OCI-LY3 (cell line): ENCODE measurements at regions not wholly inside any gene's neighbourhood (a gene's known extent, or its start where the extent isn't known, plus 50 kb on each side); places are given as distances from the start of the nearest gene placed in this dataset.
A peak's percentile ranks its signal among the peaks of the same experiment; 100 is the strongest.
"Not testable (repeated sequence)": the region's sequence is repeated elsewhere in the genome, so short reads cannot be mapped to it uniquely, and the experiment has no call there.

ENCODE experiments used
- H2AFZ ChIP-seq: fragments of 200-600, 300-600 bp; shearing (Covaris generic); 2 replicates; pipeline ENCODE4 v1.6.0; 2014; ENCODE audit warnings: antibody characterized with exemption, low read depth, low read length
- H3K27ac ChIP-seq: fragments of 200-600, 300-600 bp; sonication (generic); 2 replicates; pipeline ENCODE4 v1.5.1; 2014; ENCODE audit warnings: mild to moderate bottlenecking, low read length, moderate library complexity, mixed read lengths
- H3K27me3 ChIP-seq: fragments of 200-600, 300-600 bp; sonication (generic); 2 replicates; pipeline ENCODE4 v1.6.1; 2014; ENCODE audit warnings: low read depth, low read length, mixed read lengths
- H3K36me3 ChIP-seq: fragments of 200-600, 300-600 bp; sonication (generic); replicated peaks from 2 replicates; pipeline ENCODE3; 2014; ENCODE audit warnings: low read depth, low read length, mixed read lengths
- H3K4me1 ChIP-seq: fragments of 300-600, 200-600 bp; sonication (generic); 2 replicates; pipeline ENCODE4 v1.6.1; 2014; ENCODE audit warnings: low read length, mixed read lengths
- H3K4me2 ChIP-seq: fragments of 200-600, 300-600 bp; sonication (generic); 2 replicates; pipeline ENCODE4 v1.6.1; 2014; ENCODE audit warnings: low read length, mixed read lengths
- H3K4me3 ChIP-seq: fragments of 300-600, 200-600 bp; sonication (generic); 2 replicates; pipeline ENCODE4 v1.5.1; 2014; ENCODE audit warnings: antibody characterized with exemption, mild to moderate bottlenecking, low read length, moderate library complexity
- H3K79me2 ChIP-seq: fragments of 300-600, 200-600 bp; shearing (Covaris generic); 2 replicates; pipeline ENCODE4 v1.6.1; 2014; ENCODE audit warnings: mild to moderate bottlenecking, low read length, mixed read lengths
- H3K9ac ChIP-seq: fragments of 300-600, 200-600 bp; shearing (Covaris generic); 2 replicates; pipeline ENCODE4 v1.6.0; 2014; ENCODE audit warnings: mild to moderate bottlenecking, low read length, moderate library complexity
- H3K9me3 ChIP-seq: fragments of 200-600, 300-600 bp; shearing (Covaris generic); 2 replicates; pipeline ENCODE4 v1.6.1; 2014; ENCODE audit warnings: low read length, mixed read lengths; ENCODE audit not compliant: insufficient read depth
- H4K20me1 ChIP-seq: fragments of 200-600, 300-600 bp; sonication (generic); 2 replicates; pipeline ENCODE4 v1.6.1; 2016; ENCODE audit warnings: low read length, mixed read lengths; ENCODE audit not compliant: insufficient read depth
- CTCF ChIP-seq: fragments of 200-600, 300-600 bp; sonication (generic); IDR thresholded peaks from 2 replicates; pipeline ENCODE4 v1.5.1; 2014; ENCODE audit warnings: antibody characterized with exemption, low read length, low read depth
- EZH2phosphoT487 ChIP-seq: fragments of 200-600 bp; shearing (Covaris generic); IDR thresholded peaks from 2 replicates; pipeline ENCODE4 v1.6.1; 2018; ENCODE audit warnings: antibody characterized with exemption, mixed run types, low read depth

GRCh38 chr18:8989017-8989416, 113.5 kb upstream of the NDUFV2 start:
- Histone ChIP-seq H3K4me1 (peaks cover 60% of the 10 kb centered on the region), H2AFZ (peak overlapping the region; percentile 50), H3K4me3 (0 out of 2 replicates have a peak overlapping the region, but pooled peaks have one; percentile 11), H3K27ac (peak overlapping the region; percentile 52), H3K9me3 (no peaks in the 10 kb centered on the region), H3K9ac (peak overlapping the region; percentile 43), H3K36me3 (no peaks in the 10 kb centered on the region), H3K79me2 (no peaks in the 10 kb centered on the region), H4K20me1 (no peaks in the 10 kb centered on the region), H3K4me2 (peak overlapping the region; percentile 56), H3K27me3 (no peaks in the 10 kb centered on the region)
- TF ChIP-seq EZH2phosphoT487 (no peak), CTCF (no peak)

- H3K4me2 ChIP-seq = peak overlapping the region; percentile 56; the same call in 1 of the 2 replicates
- H3K4me3 ChIP-seq = no peak overlapping the region
- peak overlapping the region; percentile 43; the same call in 1 of the 2 replicates for H3K9ac ChIP-seq
- H3K4me1 ChIP-seq = peaks cover 62% of the 10 kb centered on the region
- H3K79me2 ChIP-seq = no peaks in the 10 kb centered on the region
- TF ChIP-seq EZH2phosphoT487 (no peak), CTCF (no peak)
- H3K27ac ChIP-seq = no peak overlapping the region
- no peak overlapping the region for H2AFZ ChIP-seq
- no peaks in the 10 kb centered on the region for H4K20me1 ChIP-seq
- H3K27me3 ChIP-seq = no peaks in the 10 kb centered on the region
- H3K36me3 ChIP-seq = no peaks in the 10 kb centered on the region
- H3K9me3 ChIP-seq = no peaks in the 10 kb centered on the region
Observed at GRCh38 chr18:8989855-8990254, 112.6 kb upstream of the NDUFV2 start.

GRCh38 chr18:8990276-8991031, 112.0 kb upstream of the NDUFV2 start:
- Histone ChIP-seq H3K4me3 (no peak overlapping the region), H4K20me1 (no peaks in the 10 kb centered on the region), H2AFZ (no peak overlapping the region), H3K27ac (no peak overlapping the region), H3K9me3 (no peaks in the 10 kb centered on the region), H3K9ac (no peak overlapping the region), H3K4me1 (peaks cover 62% of the 10 kb centered on the region), H3K4me2 (no peak overlapping the region), H3K36me3 (no peaks in the 10 kb centered on the region), H3K79me2 (no peaks in the 10 kb centered on the region), H3K27me3 (no peaks in the 10 kb centered on the region)
- TF ChIP-seq CTCF (no peak), EZH2phosphoT487 (no peak)

- Histone ChIP-seq H3K79me2 (no peaks in the 10 kb centered on the region), H3K4me2 (no peak overlapping the region), H3K9ac (no peak overlapping the region), H3K4me3 (no peak overlapping the region), H2AFZ (0 out of 2 replicates have a peak overlapping the region, but pooled peaks have one; percentile 29), H3K9me3 (no peaks in the 10 kb centered on the region), H4K20me1 (no peaks in the 10 kb centered on the region), H3K27ac (no peak overlapping the region), H3K27me3 (no peaks in the 10 kb centered on the region), H3K36me3 (no peaks in the 10 kb centered on the region), H3K4me1 (peaks cover 57% of the 10 kb centered on the region)
- TF ChIP-seq EZH2phosphoT487 (no peak), CTCF (no peak)
Observed at GRCh38 chr18:8991155-8991554, 111.3 kb upstream of the NDUFV2 start.

GRCh38 chr18:8992500-8992899, 110.0 kb upstream of the NDUFV2 start:
- not testable (repeated sequence) for H3K27me3 ChIP-seq, H2AFZ ChIP-seq, H3K9ac ChIP-seq, H3K4me2 ChIP-seq, H3K36me3 ChIP-seq, H3K27ac ChIP-seq, H3K79me2 ChIP-seq, H4K20me1 ChIP-seq, H3K4me3 ChIP-seq, H3K9me3 ChIP-seq
- peaks cover 44% of the 10 kb centered on the region for H3K4me1 ChIP-seq
